Uterus (tissue), 2 donors: ENCODE measurements at regions not wholly inside any gene's neighbourhood (a gene's known extent, or its start where the extent isn't known, plus 50 kb on each side); places are given as distances from the start of the nearest gene placed in this dataset.

Experiments used
- POLR2A ChIP-seq, 2 donors: fragments of 450-650 bp; IDR thresholded peaks; one replicate each; pipeline ENCODE4 v1.6.1; 2016; ENCODE audit warnings: antibody characterized with exemption in 2 of 2, mild to moderate bottlenecking in 1 of 2, moderate library complexity in 1 of 2
- TF ChIP-seq, protein P1 (sequence below), 4 experiments: fragments of 200-600 bp in 2 of 4; fragments of 450-650 bp in 2 of 4; sonication (generic) in 2 of 4; IDR thresholded peaks; one replicate each; pipeline ENCODE4 v1.5.1; 2016 to 2019; ENCODE audit warnings: antibody characterized with exemption in 4 of 4, mild to moderate bottlenecking in 2 of 4, moderate library complexity in 1 of 4

DNA sequence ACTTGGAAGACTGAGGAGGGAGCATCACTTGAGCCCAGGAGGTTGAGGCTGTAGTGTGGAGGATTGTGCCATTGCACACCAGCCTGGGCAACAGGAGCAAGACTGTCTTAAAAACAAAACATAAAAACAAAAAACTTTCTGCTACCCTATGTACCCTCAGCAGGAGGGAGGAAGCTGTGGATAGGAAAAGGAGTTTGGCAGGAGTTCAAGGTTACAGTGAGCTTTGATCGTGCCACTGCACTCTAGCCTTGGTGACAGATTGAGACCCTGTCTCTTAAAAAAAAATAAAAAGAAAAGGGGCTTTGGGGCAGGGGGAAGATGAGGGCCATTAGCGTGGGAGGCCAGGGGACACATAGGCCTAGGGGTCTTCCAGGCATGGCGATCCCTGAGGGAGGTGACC lies 135.7 kb downstream of the DHX35 start:
- TF ChIP-seq, protein P1, sequence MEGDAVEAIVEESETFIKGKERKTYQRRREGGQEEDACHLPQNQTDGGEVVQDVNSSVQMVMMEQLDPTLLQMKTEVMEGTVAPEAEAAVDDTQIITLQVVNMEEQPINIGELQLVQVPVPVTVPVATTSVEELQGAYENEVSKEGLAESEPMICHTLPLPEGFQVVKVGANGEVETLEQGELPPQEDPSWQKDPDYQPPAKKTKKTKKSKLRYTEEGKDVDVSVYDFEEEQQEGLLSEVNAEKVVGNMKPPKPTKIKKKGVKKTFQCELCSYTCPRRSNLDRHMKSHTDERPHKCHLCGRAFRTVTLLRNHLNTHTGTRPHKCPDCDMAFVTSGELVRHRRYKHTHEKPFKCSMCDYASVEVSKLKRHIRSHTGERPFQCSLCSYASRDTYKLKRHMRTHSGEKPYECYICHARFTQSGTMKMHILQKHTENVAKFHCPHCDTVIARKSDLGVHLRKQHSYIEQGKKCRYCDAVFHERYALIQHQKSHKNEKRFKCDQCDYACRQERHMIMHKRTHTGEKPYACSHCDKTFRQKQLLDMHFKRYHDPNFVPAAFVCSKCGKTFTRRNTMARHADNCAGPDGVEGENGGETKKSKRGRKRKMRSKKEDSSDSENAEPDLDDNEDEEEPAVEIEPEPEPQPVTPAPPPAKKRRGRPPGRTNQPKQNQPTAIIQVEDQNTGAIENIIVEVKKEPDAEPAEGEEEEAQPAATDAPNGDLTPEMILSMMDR (IDR thresholded peaks at IDR 0.05) = no peak
- no peak for TF ChIP-seq POLR2A (IDR thresholded peaks at IDR 0.05)
